ENCODE measurements at regions not wholly inside any gene's neighbourhood (a gene's known extent, or its start where the extent isn't known, plus 50 kb on each side); places are given as distances from the start of the nearest gene placed in this dataset.

DNA sequence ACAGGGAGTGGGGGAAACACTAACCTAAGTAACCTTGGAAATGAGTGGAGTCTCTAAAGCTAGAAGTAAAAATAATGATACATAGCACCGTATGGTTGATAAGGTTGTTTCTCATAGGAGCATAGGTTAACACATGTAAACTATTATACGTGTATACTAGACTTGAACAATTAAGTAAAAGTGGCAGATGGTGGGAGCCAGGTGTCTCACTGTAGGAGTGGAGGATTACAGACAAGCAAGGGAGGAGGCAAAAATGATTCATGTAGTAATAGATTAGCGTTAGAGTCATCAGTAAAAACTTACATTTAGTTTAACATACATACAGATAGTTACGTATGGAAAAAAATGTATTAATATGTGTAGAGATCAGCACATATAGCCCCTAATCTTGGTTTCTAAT, 138.4 kb upstream of the DSCAM start:
- DNase-seq (ENCODE audit: low spot score) = no peak

DNA sequence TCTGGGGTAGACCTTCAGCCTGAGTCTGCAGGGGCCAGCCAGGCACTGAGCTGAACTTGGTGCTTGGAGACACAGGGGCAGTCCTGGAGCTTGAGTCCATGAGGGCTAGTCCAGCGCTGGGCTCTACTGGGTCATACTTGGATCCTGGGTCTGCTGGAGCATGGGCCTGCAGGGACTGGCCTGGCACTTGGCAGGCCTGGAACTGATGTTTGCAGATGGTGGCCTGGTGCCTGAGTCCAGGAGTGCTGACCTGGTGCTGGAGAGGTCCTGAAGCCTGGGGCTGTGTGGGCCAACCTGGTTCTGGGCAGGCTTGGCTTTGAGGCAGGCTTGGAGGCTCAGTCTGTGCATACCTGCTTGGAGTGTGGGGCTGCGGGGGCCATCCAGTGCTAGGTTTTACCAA, 143.4 kb upstream of the DSCAM start:
- no peak for DNase-seq (ENCODE audit: low spot score)

DNA sequence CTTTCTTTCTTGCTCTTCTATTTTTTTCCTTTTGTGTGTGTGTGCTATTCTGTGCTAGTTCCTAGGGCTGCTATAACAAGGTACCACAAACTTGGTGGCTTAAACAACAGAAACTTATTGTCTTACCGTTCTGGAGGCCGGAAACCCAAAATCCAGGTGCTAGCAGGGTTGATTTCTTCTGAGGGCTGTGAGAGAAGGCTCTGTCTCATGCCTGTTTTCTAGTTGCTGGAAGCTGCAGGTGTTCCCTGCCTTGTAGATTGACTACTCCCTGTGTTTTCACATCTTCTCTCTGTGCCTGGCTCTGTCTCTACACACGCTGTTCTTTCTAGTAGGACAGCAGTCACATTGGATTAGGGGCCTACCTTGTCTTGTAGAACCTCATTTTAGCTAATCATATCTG, 150.9 kb upstream of the DSCAM start:
- DNase-seq (ENCODE audit: low spot score) = no peak

DNA sequence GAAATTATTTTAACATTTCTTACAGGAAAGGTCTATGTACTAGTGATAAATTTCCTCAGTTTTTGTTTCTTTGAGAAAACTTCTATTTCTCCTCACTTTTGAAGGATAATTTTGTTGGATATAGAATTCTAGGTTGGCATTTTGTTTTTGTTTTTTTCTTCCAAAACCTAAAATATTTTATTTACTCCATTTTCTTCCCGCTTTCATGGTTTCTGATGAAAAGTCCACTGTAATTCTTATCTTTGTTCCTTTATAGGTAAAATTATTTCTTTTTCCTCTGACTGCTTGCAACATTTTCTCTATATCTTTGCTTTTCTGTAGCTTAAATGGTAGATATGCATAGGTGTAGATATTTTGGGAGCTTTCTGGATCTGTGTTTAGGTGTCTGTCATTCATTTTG, 153.9 kb upstream of the DSCAM start:
- no peak for DNase-seq (ENCODE audit: low spot score)

DNA sequence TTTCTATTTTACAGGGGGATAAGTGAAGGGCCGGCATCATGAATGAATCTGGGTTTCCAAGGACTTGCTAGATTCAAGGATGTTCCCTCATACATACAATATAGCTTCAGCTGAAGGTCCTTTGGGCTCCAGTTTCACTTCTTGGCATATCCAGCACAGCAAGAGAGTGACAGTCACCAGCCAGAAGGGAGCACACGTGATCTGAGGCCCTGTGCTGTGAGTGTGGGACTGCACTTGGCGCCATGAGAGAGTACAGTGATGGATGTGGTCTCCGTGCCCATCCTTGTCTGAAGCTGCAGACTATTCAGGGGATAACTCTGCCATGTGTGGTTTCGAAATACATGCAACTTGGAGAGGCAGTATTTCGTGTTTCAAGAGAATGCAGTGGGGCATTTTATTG, 159.7 kb upstream of the DSCAM start:
- DNase-seq (ENCODE audit: low spot score) = no peak

DNA sequence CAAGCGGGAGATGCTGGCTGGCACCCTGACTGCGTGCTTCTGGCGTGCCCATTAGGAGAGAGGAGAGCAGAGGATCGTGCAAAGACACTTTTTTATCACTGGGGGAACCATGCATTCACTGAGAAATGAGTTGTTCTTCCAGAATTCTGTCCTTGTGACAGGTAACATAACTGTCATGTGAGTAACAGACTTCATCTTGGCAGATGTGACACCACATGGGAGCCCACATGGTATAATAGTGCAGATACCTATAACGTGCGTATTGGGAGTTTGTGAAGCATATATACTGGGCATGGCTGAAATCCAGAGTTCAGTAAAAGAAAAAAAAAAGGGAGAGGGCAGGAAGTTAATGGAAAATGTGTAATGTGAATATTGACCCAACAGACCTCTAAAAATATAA, 159.6 kb upstream of the BACE2 start:
- no peak for DNase-seq (ENCODE audit: low spot score)

DNA sequence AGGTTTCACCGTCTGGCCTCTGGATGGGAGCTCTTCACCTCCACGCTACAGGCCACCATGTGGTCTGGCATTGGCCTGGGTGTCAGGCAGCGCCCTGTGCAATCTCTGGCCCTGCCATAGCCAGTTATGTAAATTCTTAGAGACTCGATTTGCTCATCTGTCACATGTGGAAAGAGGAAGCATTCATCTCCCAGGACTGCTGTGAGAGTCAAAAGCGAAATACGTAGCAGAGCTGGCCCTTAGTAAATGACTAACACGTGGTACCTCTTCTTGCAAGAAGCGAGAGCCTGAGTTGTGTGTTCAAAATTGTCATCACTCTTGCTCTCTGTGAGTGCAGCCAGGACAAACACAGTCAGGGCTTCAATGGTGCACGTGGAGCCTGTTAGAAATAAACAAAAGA, 159.0 kb upstream of the BACE2 start:
- DNase-seq (ENCODE audit: low spot score) = no peak

DNA sequence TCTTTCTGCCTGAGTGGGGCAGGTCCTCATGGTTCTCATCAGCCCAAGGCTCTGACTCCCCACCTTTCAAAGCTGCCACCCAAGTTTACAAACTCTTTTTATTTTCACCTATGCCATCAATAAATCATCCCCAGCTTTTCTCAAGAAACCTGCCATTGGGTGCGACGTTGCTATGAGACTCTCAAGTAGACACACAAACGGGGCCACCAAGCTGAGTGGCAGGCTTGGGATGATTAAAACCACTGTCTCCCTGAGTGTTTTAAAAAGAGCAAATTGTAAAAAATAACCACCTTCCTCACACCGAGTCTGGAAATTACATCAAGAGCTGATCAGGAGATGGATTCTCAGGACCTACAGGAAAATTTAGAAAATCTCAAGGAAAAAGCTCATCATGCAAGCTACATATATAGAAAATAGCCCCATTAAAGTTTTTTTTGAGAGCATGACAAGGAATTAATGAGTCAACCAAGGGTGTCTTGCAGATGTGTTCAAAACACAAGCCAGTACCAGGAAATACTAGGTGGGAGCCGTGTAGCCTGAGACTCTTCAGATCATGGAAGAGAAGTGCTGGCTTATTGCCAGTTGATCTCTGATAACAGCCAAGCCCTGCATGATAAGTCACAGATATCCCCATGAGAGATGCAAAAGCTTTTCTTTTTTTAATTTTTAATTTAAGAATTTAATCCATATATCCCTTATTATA, 158.4 kb upstream of the BACE2 start:
- no peak for DNase-seq (ENCODE audit: low spot score)

DNA sequence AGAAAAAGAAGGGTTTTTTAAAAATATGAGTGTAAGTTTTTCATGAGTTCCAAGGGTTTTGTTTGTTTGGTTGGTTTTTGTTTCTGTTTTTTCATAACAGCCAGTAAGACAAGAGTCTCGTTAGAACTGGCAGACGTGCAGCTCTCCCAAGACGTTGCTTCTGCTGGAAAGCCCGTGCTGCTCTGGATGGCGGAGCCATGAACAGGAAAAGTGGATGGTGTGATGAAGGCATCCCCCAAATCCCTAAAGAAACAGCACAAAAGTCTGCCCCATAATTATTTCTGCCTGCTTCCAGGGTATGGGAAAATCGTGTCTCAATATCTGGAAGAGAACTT, 157.9 kb upstream of the BACE2 start:
- no peak for DNase-seq (ENCODE audit: low spot score)

DNA sequence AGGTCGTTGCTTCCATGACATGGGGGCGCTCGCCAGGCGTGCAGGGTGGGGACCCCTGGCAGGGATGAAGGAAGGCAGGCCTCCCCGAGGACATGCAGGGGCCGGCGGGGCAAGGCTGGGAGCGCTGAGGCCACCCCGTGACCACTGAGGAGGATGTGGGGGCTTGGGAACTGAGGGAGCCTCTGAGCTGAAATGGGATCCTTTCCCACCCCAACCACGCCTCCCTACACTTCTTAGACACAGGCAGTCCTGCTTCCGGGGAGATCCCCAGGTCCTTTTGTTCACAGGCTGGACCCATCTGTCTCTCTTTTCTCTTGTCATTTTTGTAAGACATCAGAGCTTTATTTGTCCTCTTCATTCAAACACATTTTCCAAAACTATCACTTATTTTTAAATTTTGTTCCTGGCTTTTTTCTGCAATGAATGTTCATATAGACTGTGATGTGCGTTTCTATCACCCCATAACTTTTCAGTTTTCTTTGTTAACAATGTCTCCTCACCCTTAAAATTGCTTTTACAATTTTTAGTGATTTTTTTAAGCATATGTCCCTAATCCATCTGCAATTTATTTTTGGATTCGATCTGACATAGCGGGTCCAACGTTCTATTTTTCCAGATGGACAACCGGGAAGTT, 156.7 kb upstream of the BACE2 start:
- no peak for DNase-seq (ENCODE audit: low spot score)

DNA sequence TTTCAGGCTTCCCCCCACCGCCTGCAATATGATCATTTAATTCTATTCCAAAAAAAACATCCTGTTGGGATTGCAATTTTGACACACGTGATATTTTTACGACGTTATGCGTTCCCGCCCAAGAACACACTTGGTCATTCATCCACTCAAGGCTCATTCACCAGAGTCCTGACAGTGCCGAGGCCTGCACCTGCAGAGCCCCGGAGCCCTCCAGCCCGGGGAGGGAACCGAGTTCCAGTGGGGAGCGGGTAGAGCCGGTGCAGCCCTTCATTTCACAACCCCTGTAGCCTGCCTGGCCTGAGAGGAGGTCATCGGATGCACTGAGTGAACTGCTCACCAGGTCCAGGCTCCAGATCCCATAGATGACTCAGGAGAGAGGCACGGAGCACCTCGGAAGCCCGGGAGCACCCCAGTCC, 156.0 kb upstream of the BACE2 start:
- no peak for DNase-seq (ENCODE audit: low spot score)

DNA sequence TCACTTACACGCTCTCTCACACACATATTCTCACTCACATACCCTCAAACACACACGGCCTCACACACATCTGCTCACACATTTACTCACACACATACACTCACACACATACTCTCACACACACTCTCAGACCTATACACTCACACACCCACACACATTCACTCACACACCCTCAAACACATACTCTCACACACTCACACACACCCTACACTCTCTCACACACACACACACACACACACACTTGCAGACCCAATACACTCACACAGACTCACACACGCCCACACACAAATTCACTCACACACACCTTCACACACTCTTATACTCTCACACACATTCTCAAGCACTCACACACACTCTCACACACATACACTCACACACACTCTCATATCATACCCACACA, 155.5 kb upstream of the BACE2 start:
- no peak for DNase-seq (ENCODE audit: low spot score)

DNA sequence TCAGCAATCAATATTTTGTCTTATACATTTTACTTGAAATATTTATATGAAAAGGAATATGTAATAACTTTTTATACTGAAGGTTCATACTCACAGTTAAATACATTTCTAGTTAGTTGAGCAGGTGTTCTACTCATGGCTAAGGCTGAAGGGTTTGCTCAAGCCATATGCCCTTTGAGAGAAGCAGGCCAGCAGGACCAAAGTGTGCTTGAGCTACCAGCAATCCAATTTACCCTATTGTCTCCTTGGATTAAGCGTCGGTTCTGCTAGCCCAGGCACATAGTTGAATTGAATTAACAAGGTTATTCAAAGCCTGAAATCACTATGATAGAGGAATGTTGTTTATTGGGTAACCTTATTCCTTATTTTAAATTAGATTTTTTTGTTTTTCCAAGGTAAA, 151.5 kb upstream of the BACE2 start:
- DNase-seq (ENCODE audit: low spot score) = no peak

DNA sequence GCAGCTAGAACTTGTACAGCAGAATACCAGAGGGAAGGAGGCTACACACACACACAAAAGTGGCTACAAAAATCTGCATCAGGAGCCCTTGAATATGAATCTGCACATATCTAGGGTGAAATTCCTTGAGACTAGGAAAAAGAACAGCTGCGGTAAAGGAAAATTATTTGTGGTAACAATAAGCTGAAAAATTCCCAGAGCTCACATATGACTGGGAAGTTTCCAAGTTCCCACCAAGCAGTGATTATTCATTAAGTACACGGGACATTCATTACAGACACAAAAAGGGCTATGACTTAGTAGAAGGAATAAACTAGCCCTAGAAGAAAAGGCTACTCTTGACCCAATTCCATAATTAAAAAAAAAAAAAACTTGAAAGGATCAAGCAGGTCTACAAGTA, 149.5 kb upstream of the BACE2 start:
- no peak for DNase-seq (ENCODE audit: low spot score)

DNA sequence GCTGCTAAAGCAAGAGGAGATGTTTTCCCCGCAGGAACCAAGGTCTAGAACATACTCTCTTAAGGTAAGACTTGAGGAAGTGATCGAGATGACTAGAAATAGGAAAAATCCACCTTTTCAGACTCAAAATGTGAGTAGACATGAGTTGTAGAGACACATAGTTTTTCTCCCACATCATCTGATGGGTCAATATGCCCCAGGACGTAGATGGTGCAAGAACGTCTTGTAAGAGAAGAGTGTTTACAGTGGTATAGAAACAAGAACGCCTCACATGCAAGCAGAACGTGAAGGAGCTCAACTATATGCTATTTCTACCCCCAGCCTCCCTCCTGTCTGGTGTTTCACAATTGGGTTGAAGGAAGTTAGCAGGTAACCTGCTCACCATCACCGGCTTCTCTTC, 144.0 kb upstream of the BACE2 start:
- no peak for DNase-seq (ENCODE audit: low spot score)

DNA sequence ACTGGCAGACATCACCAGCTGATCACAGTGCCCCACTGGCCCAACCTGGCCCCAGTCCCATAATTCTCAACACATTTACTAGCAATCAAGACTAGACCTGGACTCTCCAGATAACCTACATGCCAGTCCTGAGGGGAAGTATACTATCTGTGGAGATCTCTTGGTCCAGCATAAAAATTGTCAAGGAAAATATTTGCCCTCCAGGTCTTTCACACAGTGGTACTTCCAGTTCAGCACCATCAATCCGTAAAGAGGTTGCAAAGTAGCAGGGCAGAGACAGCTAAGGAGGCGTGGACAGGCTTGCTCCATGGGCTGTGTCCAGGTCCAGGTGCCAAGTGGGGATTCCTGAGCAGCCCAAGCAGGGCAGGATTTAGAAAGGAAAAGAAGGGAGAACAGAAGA, 143.6 kb upstream of the BACE2 start:
- DNase-seq (ENCODE audit: low spot score) = no peak

DNA sequence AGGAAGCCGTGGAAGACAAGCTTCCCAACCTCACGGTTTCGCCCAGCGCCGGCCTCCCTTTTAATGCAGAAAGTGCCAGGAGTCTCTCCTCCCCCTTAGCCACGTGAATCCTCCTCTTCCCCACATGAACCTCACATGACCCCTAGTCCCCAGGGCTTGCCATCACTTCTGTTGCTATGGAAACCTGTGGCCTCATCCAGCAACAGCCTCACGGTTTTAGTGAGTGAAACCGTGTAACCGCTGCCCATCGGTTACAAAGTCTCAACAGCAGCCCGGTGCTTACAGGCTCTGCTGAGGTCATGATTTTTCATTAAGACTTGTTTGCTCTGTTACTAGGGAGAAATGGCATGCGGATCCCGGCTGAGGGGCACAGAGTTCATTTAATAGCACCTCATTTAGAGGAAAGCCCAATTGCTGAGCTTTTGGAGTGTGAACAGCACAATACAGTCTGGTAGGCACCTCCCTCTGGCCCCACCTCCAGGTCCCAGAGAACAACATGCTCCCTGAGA, 143.2 kb upstream of the BACE2 start:
- DNase-seq (ENCODE audit: low spot score) = no peak

DNA sequence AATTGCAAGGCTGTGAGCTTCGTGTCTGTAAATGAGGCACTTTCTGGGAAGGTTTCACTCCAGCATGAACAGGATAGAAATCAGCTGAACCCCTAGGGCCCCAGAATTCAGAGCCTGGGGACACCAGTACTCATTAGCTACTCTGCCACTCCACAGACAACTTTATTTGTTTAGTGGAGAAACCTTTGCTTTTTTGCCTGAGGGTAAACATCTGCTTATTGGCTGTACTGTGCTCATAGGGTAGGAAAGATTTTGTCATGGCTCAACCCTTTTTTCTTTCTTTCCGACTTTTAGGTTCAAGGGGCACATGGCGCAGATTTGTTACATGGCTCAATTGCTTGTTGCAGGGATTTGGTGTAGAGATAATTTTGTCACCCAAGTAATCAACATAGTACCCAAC, 138.4 kb upstream of the BACE2 start:
- DNase-seq (ENCODE audit: low spot score) = no peak

DNA sequence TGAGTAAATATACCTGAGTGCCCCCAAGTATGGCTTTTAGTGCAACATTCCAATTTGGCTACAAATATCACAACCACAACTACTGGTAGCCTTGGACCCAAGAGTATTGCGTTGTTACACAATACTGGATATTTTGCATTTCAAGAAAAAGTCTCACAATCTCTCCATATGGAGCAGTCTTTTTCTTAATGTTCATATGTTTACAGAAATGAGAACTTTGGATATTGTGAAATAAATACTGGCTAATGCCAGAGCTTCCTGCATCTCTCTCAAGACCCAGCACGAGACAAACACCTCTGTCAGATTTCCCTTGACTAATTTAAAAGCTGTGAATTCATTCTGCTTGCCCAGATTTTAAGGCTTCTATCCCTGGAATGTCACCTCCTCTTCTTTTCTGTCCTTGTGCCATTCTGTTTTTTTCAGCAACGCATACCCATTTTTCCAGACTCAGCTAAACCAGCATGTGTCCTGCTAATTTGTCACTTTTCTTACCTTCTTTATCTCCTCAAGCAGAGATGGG, 136.2 kb upstream of the BACE2 start:
- no peak for DNase-seq (ENCODE audit: low spot score)

DNA sequence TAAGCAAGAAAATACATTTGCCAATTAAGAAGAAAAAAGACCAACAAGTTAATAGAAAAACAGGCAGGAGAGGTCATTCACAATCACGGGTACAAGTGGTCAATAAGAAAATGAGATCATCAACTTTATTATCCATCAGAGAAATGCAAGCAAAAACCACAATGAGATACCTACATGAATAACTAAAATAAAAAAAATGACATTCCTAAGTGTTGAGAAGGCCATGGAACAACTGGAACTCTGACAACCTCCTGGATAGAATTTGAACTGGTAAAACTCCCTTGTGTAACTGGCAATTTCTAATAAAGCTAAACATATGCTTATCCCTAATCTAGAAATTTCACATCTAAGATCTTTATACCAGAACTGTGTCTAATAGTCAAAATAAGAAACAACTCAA, 135.4 kb upstream of the BACE2 start:
- DNase-seq (ENCODE audit: low spot score) = no peak

DNA sequence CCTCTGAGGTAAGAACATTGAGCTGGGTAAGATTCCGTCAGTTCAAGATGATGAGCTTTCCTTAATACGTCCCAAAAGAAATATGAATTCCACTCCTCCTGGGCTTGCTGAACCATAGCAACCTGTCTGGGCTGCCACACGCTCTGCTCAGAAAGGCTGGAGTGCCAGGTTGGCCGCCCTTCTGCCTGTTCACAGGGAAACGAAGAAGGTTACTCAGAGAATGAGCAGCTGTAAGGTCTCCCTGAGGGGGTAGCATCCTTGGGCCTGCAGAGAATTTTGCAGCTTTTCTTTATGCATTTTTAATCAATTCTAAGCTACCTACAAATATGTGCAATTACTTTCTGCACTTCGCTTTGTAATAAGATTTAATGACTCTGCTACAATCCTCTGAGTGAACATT, 130.7 kb upstream of the BACE2 start:
- no peak for DNase-seq (ENCODE audit: low spot score)

DNA sequence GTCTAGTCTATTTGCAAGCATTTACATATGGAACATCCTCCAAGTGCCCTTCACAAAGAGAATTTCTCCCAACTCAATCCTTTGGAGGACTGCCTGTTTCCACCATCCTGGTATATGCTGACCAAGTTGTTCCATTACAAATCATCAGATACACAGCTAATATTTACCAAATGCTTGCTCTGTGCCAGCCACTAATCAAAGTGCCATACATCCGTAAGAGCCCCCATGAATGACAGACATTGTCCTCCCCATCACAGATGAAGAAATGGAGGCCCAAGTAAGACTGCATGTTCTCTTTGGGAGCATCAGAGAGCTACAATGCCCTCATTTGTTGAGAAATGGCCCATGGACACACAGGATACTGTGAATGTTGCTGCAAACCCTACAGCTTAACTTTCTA, 130.0 kb upstream of the BACE2 start:
- no peak for DNase-seq (ENCODE audit: low spot score)

DNA sequence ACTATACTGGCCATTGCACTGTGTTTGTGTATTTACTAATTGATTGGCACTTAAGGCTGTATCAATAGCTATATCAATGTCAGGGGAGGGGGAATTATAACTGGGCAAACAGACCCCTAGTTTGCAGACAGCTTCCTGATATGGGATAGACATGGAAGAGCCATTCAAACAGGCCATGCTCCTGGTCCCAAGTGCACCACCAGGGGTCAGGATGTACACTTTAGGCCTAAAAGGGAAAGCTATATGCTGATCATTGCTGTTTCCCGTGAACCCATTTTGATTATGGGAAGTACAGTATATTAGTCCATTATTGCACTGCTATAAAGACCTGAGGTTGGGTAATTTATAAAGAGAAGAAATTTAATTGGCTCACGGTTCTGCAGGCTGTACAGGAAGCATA, 124.9 kb upstream of the BACE2 start:
- no peak for DNase-seq (ENCODE audit: low spot score)
